Tibial nerve (tissue), 4 donors: ENCODE measurements at regions not wholly inside any gene's neighbourhood (a gene's known extent, or its start where the extent isn't known, plus 50 kb on each side); places are given as distances from the start of the nearest gene placed in this dataset.
A peak's percentile ranks its signal among the peaks of the same experiment; 100 is the strongest.
"Not testable (repeated sequence)": the region's sequence is repeated elsewhere in the genome, so short reads cannot be mapped to it uniquely, and the experiment has no call there.

Source experiments
- DNase-seq, 2 donors: peaks; one replicate each; pipeline ENCODE4 v3.0.0-alpha.2; 2019; ENCODE audit warnings: low spot score in 2 of 2
- H3K27ac ChIP-seq, 4 donors: fragments of 200-600 bp; sonication (generic) in 3 of 4; one replicate each; pipeline ENCODE4 v1.5.1; 2017 to 2019; ENCODE audit warnings: mild to moderate bottlenecking in 1 of 4
- H3K27me3 ChIP-seq, 2 donors: fragments of 200-600 bp; sonication (generic) in 1 of 2; one replicate each; pipeline versions ENCODE4 v1.5.1 to v1.6.0; 2017 to 2019
- H3K36me3 ChIP-seq, 3 donors: fragments of 200-600 bp; sonication (generic); one replicate each; pipeline ENCODE4 v1.5.1; 2018 to 2019
- H3K4me1 ChIP-seq, 4 donors: fragments of 200-600 bp; sonication (generic) in 3 of 4; one replicate each; pipeline ENCODE4 v1.5.1; 2017 to 2019
- H3K4me3 ChIP-seq, 4 donors: fragments of 200-600 bp; sonication (generic) in 3 of 4; one replicate each; pipeline ENCODE4 v1.5.1; 2017 to 2019; ENCODE audit warnings: mild to moderate bottlenecking in 1 of 4, moderate library complexity in 1 of 4
- H3K9me3 ChIP-seq, 4 donors: fragments of 200-600 bp; sonication (generic) in 3 of 4; one replicate each; pipeline ENCODE4 v1.5.1; 2017 to 2019
- CTCF ChIP-seq, 5 experiments: fragments of 200-600 bp in 3 of 5; fragments of 450-650 bp in 2 of 5; sonication (generic) in 3 of 5; IDR thresholded peaks; one replicate each; pipeline ENCODE4 v1.5.1; 2016 to 2019; ENCODE audit warnings: antibody characterized with exemption in 5 of 5, mild to moderate bottlenecking in 3 of 5, moderate library complexity in 2 of 5
- EP300 ChIP-seq, 2 donors: sonication (generic); formaldehyde crosslinking; IDR thresholded peaks; one replicate each; pipeline ENCODE4 v1.6.1; 2017; ENCODE audit warnings: antibody characterized with exemption in 2 of 2, mild to moderate bottlenecking in 1 of 2
- WGBS, 2 donors: methylation state at CpG; one replicate each; pipeline ENCODE4 v1.1.5; 2018; 5-methylcytosine and 5-hydroxymethylcytosine counted together

GRCh38 chr2:87217005-87217404 lies 195.4 kb upstream of the PLGLB1 start:
- not testable (repeated sequence) for H3K27me3 ChIP-seq, H3K9me3 ChIP-seq, H3K4me3 ChIP-seq, H3K27ac ChIP-seq, H3K36me3 ChIP-seq, H3K4me1 ChIP-seq, DNase-seq
- WGBS, 2 donors = 100% methylated on average over 1 of the region's 4 CpGs; no CpG with 5 or more reads in 1 of the 2 donors

GRCh38 chr2:87217741-87218410 lies 196.2 kb upstream of the PLGLB1 start:
- not testable (repeated sequence) for H3K27me3 ChIP-seq, H3K9me3 ChIP-seq, H3K4me3 ChIP-seq, H3K36me3 ChIP-seq, H3K27ac ChIP-seq, H3K4me1 ChIP-seq
- 0 to 21% methylated on average over 2 to 7 of the region's 21 CpGs for WGBS, 2 donors
- TF ChIP-seq CTCF (IDR thresholded peaks at IDR 0.05) = peak; percentile 16 to 56 (median 39)
- peak in 1 of 2 donors; percentile 47 for DNase-seq

GRCh38 chr2:87220651-87221050 lies 199.0 kb upstream of the PLGLB1 start:
- H3K9me3 ChIP-seq, DNase-seq, H3K4me3 ChIP-seq, H3K36me3 ChIP-seq, H3K27me3 ChIP-seq, H3K4me1 ChIP-seq, H3K27ac ChIP-seq: not testable (repeated sequence)
- 44 to 55% methylated on average over 9 of the region's 9 CpGs for WGBS, 2 donors

GRCh38 chr2:87222131-87222530 lies 200.5 kb upstream of the PLGLB1 start:
- WGBS, 2 donors = 77 to 82% methylated on average over 7 of the region's 7 CpGs
- not testable (repeated sequence) for H3K36me3 ChIP-seq, H3K27me3 ChIP-seq, H3K9me3 ChIP-seq, DNase-seq, H3K27ac ChIP-seq, H3K4me1 ChIP-seq, H3K4me3 ChIP-seq

- H3K4me1 ChIP-seq, H3K27me3 ChIP-seq, DNase-seq, H3K36me3 ChIP-seq, H3K4me3 ChIP-seq, H3K9me3 ChIP-seq, H3K27ac ChIP-seq: not testable (repeated sequence)
- WGBS, 2 donors = 0 to 39% methylated on average over 1 to 2 of the region's 3 CpGs
These were observed 202.2 kb upstream of the PLGLB1 start for GRCh38 chr2:87223873-87224272.

- H3K9me3 ChIP-seq, H3K27me3 ChIP-seq, DNase-seq, H3K4me3 ChIP-seq, H3K36me3 ChIP-seq, H3K4me1 ChIP-seq: not testable (repeated sequence)
- WGBS, 2 donors = 0% methylated on average over 2 of the region's 4 CpGs; no CpG with 5 or more reads in 1 of the 2 donors
- peak in 3 of 5 experiments; percentile 23 to 44 (median 23) for TF ChIP-seq CTCF (IDR thresholded peaks at IDR 0.05)
- TF ChIP-seq EP300 (IDR thresholded peaks at IDR 0.05) = peak in 1 of 2 donors; percentile 38
- peak overlapping the region in 1 of 4 donors; percentile 51 for H3K27ac ChIP-seq
These were observed 207.5 kb upstream of the PLGLB1 start for GRCh38 chr2:87229091-87229689.

- H3K4me3 ChIP-seq, H3K9me3 ChIP-seq, H3K27me3 ChIP-seq, H3K36me3 ChIP-seq, DNase-seq, H3K4me1 ChIP-seq: not testable (repeated sequence)
- H3K27ac ChIP-seq = peak overlapping the region in 1 of 4 donors; percentile 51
- no CpG with 5 or more reads among the region's 4 CpGs for WGBS, 2 donors
These were observed 208.3 kb upstream of the PLGLB1 start for GRCh38 chr2:87229964-87230363.

GRCh38 chr2:87235333-87235981 lies 213.8 kb upstream of the PLGLB1 start:
- H3K36me3 ChIP-seq, H3K27ac ChIP-seq, H3K4me1 ChIP-seq, H3K9me3 ChIP-seq, H3K4me3 ChIP-seq, DNase-seq, H3K27me3 ChIP-seq: not testable (repeated sequence)
- no CpG with 5 or more reads among the region's 8 CpGs for WGBS, 2 donors

- H3K27me3 ChIP-seq, H3K9me3 ChIP-seq, H3K36me3 ChIP-seq, H3K4me3 ChIP-seq, DNase-seq, H3K27ac ChIP-seq, H3K4me1 ChIP-seq: not testable (repeated sequence)
- 66 to 76% methylated on average over 7 of the region's 15 CpGs for WGBS, 2 donors
These were observed 216.1 kb upstream of the PLGLB1 start for GRCh38 chr2:87237570-87238336.

- H3K9me3 ChIP-seq, H3K4me1 ChIP-seq, H3K27ac ChIP-seq, H3K36me3 ChIP-seq, H3K27me3 ChIP-seq, H3K4me3 ChIP-seq, DNase-seq: not testable (repeated sequence)
- 61 to 64% methylated on average over 4 to 5 of the region's 8 CpGs for WGBS, 2 donors
These were observed 218.0 kb upstream of the PLGLB1 start for GRCh38 chr2:87239558-87240215.
